CD14-positive monocyte (primary cell): ENCODE measurements at regions not wholly inside any gene's neighbourhood (a gene's known extent, or its start where the extent isn't known, plus 50 kb on each side); places are given as distances from the start of the nearest gene placed in this dataset.

Source experiments
- DNase-seq, 3 donors: peaks; one replicate each; pipeline ENCODE4 v3.0.0-alpha.2; 2011 to 2022
- H2AFZ ChIP-seq: 2 replicates; pipeline ENCODE4 v1.6.0; 2012; ENCODE audit warnings: mild to moderate bottlenecking, low read depth, low read length, inconsistent platforms; ENCODE audit not compliant: insufficient read depth, poor library complexity, severe bottlenecking
- H3K27ac ChIP-seq, 2 donors: 1 replicate in 1 of 2; 2 replicates in 1 of 2; pipeline ENCODE4 v1.5.1; 2012 to 2013; ENCODE audit warnings: low read length in 2 of 2, control low read depth in 1 of 2, inconsistent platforms in 1 of 2, low read depth in 1 of 2, mild to moderate bottlenecking in 1 of 2
- H3K27me3 ChIP-seq, 2 donors: one replicate each; pipeline versions ENCODE4 v1.6.0 to v1.6.1; 2011 to 2013; ENCODE audit warnings: low read length in 2 of 2; ENCODE audit not compliant: control insufficient read depth in 2 of 2, insufficient read depth in 2 of 2
- H3K36me3 ChIP-seq, 2 donors: replicated peaks in 1 of 2; 1 replicate in 1 of 2; 2 replicates in 1 of 2; pipeline versions ENCODE4 v1.5.1 to v1.6.1; 2012 to 2013; ENCODE audit warnings: low read length in 2 of 2, control low read depth in 1 of 2, inconsistent platforms in 1 of 2, mild to moderate bottlenecking in 1 of 2; ENCODE audit not compliant: insufficient read depth in 2 of 2, control insufficient read depth in 1 of 2
- H3K4me1 ChIP-seq, 2 donors: 1 replicate in 1 of 2; 2 replicates in 1 of 2; pipeline versions ENCODE4 v1.5.1 to v1.6.1; 2012 to 2013; ENCODE audit warnings: low read length in 2 of 2, control low read depth in 1 of 2, inconsistent platforms in 1 of 2, mild to moderate bottlenecking in 1 of 2, moderate library complexity in 1 of 2; ENCODE audit not compliant: insufficient read depth in 2 of 2, control insufficient read depth in 1 of 2
- H3K4me2 ChIP-seq: replicated peaks from 2 replicates; pipeline ENCODE3; 2012; ENCODE audit warnings: low read length, moderate library complexity, mild to moderate bottlenecking; ENCODE audit not compliant: poor library complexity, severe bottlenecking; ENCODE audit errors: extremely low read depth
- H3K4me3 ChIP-seq, 3 experiments: fragments of 200-600 bp in 1 of 3; sonication (generic) in 1 of 3; replicated peaks in 1 of 3; 1 replicate in 2 of 3; 2 replicates in 1 of 3; pipeline ENCODE4 v1.5.1; 2011 to 2013; ENCODE audit warnings: low read length in 3 of 3, mild to moderate bottlenecking in 3 of 3, control low read depth in 2 of 3, low read depth in 2 of 3, inconsistent platforms in 1 of 3, moderate library complexity in 1 of 3
- H3K79me2 ChIP-seq: 2 replicates; pipeline ENCODE4 v1.6.0; 2012; ENCODE audit warnings: mild to moderate bottlenecking, control low read depth, inconsistent platforms, low read length, moderate library complexity; ENCODE audit not compliant: insufficient read depth
- H3K9ac ChIP-seq: 2 replicates; pipeline ENCODE4 v1.6.0; 2017; ENCODE audit warnings: low read length, mild to moderate bottlenecking; ENCODE audit not compliant: insufficient read depth, poor library complexity, severe bottlenecking
- H3K9me3 ChIP-seq, 2 donors: replicated peaks in 1 of 2; 1 replicate in 1 of 2; 2 replicates in 1 of 2; pipeline versions ENCODE4 v1.5.1 to v1.6.1; 2012 to 2013; ENCODE audit warnings: low read length in 2 of 2, control low read depth in 1 of 2; ENCODE audit not compliant: control insufficient read depth in 1 of 2, insufficient read depth in 1 of 2
- H4K20me1 ChIP-seq: 2 replicates; pipeline ENCODE4 v1.6.0; 2012; ENCODE audit warnings: mild to moderate bottlenecking, low read length, control low read depth, moderate library complexity; ENCODE audit not compliant: insufficient read depth
- H3K27ac Mint-ChIP-seq, 7 donors: one replicate each; pipeline ENCODE4 v1.8.0; 2020; ENCODE audit warnings: mild to moderate bottlenecking in 7 of 7, mixed read lengths in 7 of 7, moderate library complexity in 6 of 7, inconsistent platforms in 2 of 7
- H3K27me3 Mint-ChIP-seq, 3 donors: one replicate each; pipeline ENCODE4 v1.8.0; 2021 to 2022; ENCODE audit warnings: low read depth in 3 of 3, mild to moderate bottlenecking in 3 of 3, mixed read lengths in 3 of 3, moderate library complexity in 3 of 3, inconsistent platforms in 1 of 3
- H3K36me3 Mint-ChIP-seq, 2 donors: one replicate each; pipeline ENCODE4 v1.8.0; 2020; ENCODE audit warnings: mixed read lengths in 2 of 2, inconsistent platforms in 1 of 2, mild to moderate bottlenecking in 1 of 2
- H3K4me1 Mint-ChIP-seq: one replicate; pipeline ENCODE4 v1.8.0; 2020; ENCODE audit warnings: mild to moderate bottlenecking, mixed read lengths
- H3K4me3 Mint-ChIP-seq, 2 donors: one replicate each; pipeline ENCODE4 v1.8.0; 2020; ENCODE audit warnings: mild to moderate bottlenecking in 2 of 2, mixed read lengths in 2 of 2, moderate library complexity in 1 of 2
- H3K9me3 Mint-ChIP-seq, 7 donors: one replicate each; pipeline ENCODE4 v1.8.0; 2020 to 2022; ENCODE audit warnings: mixed read lengths in 7 of 7, mild to moderate bottlenecking in 6 of 7, moderate library complexity in 6 of 7, inconsistent platforms in 2 of 7
- WGBS: methylation state at CpG from one replicate; pipeline ENCODE4 v1.1.5; 2013; ENCODE audit warnings: missing lambda C conversion rate; ENCODE audit not compliant: insufficient coverage; 5-methylcytosine and 5-hydroxymethylcytosine counted together
- intact Hi-C, 2 donors: fragments of 100-400 bp; cut with micrococcal nuclease; formaldehyde crosslinking; loops; one replicate each; pipeline versions ENCODE4 v1.15.0 to v1.15.1; 2023
- TF ChIP-seq, protein P1 (sequence below): fragments of 200-600 bp; IDR thresholded peaks from one replicate; pipeline ENCODE4 v1.8.0; 2022; ENCODE audit warnings: antibody characterized with exemption, mild to moderate bottlenecking

DNA sequence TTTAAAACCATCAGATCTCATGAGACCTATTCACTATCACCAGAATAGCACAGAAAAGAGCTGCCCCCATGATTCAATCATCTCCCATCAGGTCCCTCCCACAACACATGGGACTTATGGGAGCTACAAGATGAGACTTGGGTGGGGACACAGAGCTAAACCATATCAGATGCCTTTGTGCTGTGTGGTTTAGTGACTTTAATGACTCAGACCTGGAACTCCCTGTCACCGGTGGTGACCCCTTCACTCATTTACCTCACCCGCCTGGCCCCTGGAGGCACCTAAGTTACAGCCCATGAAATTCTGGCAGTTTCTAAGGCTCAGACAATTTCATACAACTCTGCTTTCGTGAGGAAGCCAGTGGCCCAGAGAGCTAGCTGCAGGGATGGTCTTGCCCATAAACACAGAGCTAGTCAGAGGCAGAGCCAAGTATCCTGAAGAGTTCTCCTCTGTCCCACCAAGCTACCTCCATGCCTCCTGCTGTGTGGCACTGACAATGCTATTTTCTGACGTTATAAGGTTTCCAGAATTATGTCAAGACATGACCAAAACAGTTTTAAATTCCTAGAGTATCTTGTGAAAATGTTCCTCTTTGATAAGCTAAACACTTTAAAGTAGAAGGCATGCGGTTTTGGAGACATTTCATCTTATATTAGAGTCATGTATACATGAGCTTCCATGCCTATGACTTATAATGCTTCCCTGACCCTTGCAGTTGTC, 231.1 kb upstream of the IL12A start:
- Histone ChIP-seq H3K79me2 (no peaks in the 10 kb centered on the region), H3K4me3 (no peak overlapping the region), H3K36me3 (no peaks in the 10 kb centered on the region), H3K9me3 (peaks cover 6 to 13% of the 10 kb centered on the region in 2 donors), H3K4me2 (no peak overlapping the region), H2AFZ (no peak overlapping the region), H3K4me1 (no peaks in the 10 kb centered on the region), H3K9ac (no peak overlapping the region), H3K27ac (no peak overlapping the region), H4K20me1 (no peaks in the 10 kb centered on the region), H3K27me3 (peaks cover 2 to 6% of the 10 kb centered on the region in 2 donors)
- 95% methylated on average over 3 of the region's 5 CpGs for WGBS
- no peak overlapping the region for H3K27ac Mint-ChIP-seq
- intact Hi-C loops: no loop called here
- peaks cover 10 to 28% (median 23%) of the 10 kb centered on the region in 7 donors for H3K9me3 Mint-ChIP-seq
- no peak for DNase-seq
- H3K36me3 Mint-ChIP-seq: no peaks in the 10 kb centered on the region
- peaks cover under 1% of the 10 kb centered on the region for H3K4me1 Mint-ChIP-seq
- no peak overlapping the region for H3K4me3 Mint-ChIP-seq
- H3K27me3 Mint-ChIP-seq: peaks cover 14 to 15% (median 14%) of the 10 kb centered on the region in 3 donors
- TF ChIP-seq, protein P1, sequence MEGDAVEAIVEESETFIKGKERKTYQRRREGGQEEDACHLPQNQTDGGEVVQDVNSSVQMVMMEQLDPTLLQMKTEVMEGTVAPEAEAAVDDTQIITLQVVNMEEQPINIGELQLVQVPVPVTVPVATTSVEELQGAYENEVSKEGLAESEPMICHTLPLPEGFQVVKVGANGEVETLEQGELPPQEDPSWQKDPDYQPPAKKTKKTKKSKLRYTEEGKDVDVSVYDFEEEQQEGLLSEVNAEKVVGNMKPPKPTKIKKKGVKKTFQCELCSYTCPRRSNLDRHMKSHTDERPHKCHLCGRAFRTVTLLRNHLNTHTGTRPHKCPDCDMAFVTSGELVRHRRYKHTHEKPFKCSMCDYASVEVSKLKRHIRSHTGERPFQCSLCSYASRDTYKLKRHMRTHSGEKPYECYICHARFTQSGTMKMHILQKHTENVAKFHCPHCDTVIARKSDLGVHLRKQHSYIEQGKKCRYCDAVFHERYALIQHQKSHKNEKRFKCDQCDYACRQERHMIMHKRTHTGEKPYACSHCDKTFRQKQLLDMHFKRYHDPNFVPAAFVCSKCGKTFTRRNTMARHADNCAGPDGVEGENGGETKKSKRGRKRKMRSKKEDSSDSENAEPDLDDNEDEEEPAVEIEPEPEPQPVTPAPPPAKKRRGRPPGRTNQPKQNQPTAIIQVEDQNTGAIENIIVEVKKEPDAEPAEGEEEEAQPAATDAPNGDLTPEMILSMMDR: no peak

DNA sequence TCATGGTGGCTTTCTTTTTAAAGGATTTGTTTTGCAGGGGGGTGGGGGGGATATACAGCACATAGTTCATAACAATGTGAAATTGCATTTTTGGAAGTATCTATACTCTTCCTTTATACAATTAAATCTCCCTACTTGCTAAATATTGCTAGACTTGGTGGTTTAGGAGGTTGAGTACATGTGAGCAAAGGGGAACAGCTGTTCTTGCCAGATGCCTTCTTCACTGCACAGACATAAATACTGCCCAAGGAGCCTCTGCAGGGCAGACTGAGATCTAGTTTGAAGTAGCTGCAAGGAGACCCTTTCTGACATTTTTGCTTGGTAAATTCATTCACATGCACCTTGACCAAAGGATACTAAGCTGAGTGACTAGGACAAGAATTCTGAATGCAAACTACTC, 228.6 kb upstream of the IL12A start:
- TF ChIP-seq, protein P1: no peak
- no peaks in the 10 kb centered on the region for H3K36me3 ChIP-seq
- no peak overlapping the region for H3K27ac ChIP-seq
- peaks cover 5 to 19% of the 10 kb centered on the region in 2 donors for H3K27me3 ChIP-seq
- no peak overlapping the region for H3K4me2 ChIP-seq
- H2AFZ ChIP-seq: no peak overlapping the region
- H3K36me3 Mint-ChIP-seq: peaks cover 2 to 3% of the 10 kb centered on the region in 2 donors
- H3K4me3 Mint-ChIP-seq: no peak overlapping the region
- no peaks in the 10 kb centered on the region for H3K79me2 ChIP-seq
- no peak overlapping the region for H3K27ac Mint-ChIP-seq
- peaks cover 6 to 13% of the 10 kb centered on the region in 2 donors for H3K9me3 ChIP-seq
- no peak for DNase-seq
- intact Hi-C loops: no loop called here
- H3K4me1 ChIP-seq: peaks cover 12 to 20% of the 10 kb centered on the region in 2 donors
- peaks cover 9 to 26% (median 18%) of the 10 kb centered on the region in 7 donors for H3K9me3 Mint-ChIP-seq
- no peak overlapping the region for H3K4me3 ChIP-seq
- no peaks in the 10 kb centered on the region for H4K20me1 ChIP-seq
- H3K4me1 Mint-ChIP-seq: peaks cover 12% of the 10 kb centered on the region
- no peak overlapping the region for H3K9ac ChIP-seq
- H3K27me3 Mint-ChIP-seq: peaks cover 23 to 34% (median 31%) of the 10 kb centered on the region in 3 donors
